ENCODE measurements at regions not wholly inside any gene's neighbourhood (a gene's known extent, or its start where the extent isn't known, plus 50 kb on each side); places are given as distances from the start of the nearest gene placed in this dataset.
"Not testable (repeated sequence)": the region's sequence is repeated elsewhere in the genome, so short reads cannot be mapped to it uniquely, and the experiment has no call there.

DNA sequence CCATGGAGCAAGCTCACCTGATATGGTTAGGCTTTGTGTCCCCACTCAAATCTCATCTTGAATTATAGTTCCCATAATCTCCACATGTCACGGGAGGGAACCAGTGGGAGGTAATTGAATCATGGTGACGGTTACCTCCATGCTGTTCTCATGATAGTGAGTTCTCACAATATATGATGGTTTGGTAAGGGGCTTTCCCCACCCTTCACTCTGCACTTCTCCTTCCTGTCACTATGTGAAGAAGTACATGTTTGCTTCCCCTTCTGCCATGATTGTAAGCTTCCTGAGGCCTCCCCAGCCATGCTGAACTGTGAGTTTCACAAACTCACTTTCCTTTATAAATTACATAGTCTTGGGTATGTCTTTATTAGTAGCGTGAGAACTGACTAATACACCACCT lies 435.7 kb upstream of the ID2 start:
- no peak for TF ChIP-seq CTCF (conservative IDR thresholded peaks at IDR 0.05; ENCODE audit: low read depth, low read length)
- no peak overlapping the region for H3K4me3 ChIP-seq (ENCODE audit: low read length)
- DNase-seq (ENCODE audit: low read depth) = no peak

DNA sequence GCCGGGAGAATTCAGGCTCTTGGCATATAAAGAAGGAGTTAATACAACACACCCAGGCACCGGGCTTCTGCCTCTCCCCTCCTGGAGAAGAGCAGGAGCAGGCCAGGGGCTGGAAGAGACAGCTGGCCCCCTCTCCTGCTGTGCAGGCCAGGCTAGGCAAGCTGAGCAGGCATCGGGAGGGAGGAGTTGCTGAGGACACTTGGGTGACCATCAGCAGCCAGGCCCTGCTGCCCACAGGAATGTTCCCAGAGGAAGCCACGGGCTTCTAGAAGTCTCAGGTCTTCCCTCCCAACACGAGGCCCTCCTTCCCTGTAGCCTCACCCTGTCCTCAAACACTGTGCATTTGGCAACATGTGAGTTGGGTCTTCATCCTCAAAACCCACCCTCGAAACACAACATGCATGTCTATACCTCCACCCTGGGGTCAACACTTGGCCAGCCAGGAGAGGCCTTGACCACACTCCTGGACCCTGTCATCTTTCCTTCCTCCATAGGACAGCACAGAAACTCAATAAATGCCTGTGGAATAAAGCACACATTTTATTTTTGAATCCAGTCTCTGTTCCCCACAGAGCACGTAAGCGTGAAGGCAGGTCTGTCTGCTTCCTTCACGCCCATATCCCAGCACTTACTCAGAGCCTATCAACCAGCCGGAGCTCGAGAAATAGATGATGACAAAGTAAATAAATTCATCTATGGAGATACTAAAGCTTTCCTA lies 433.8 kb upstream of the ID2 start:
- no peak overlapping the region for H3K4me3 ChIP-seq (ENCODE audit: low read length)
- DNase-seq (ENCODE audit: low read depth) = no peak
- no peak for TF ChIP-seq CTCF (conservative IDR thresholded peaks at IDR 0.05; ENCODE audit: low read depth, low read length)

DNA sequence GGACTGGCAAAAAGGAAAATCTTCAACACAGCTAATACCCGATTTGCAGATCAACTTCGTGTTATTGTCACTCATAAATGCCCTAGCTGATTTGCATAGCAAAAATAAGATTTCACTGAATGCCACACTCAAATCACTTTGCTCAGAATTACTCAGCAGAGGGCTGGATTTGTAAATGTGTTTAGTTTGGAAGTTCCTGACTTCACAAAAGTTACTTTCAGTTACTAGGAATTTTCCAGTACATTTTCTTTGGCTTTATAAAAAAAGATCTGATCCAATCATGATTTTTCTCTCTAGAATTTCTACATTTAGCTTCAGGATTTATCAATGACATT lies 433.3 kb upstream of the ID2 start:
- no peak for DNase-seq (ENCODE audit: low read depth)
- no peak overlapping the region for H3K4me3 ChIP-seq (ENCODE audit: low read length)
- no peak for TF ChIP-seq CTCF (conservative IDR thresholded peaks at IDR 0.05; ENCODE audit: low read depth, low read length)

- H3K4me3 ChIP-seq (ENCODE audit: low read length) = no peak overlapping the region
- TF ChIP-seq CTCF (conservative IDR thresholded peaks at IDR 0.05; ENCODE audit: low read depth, low read length) = no peak
- DNase-seq (ENCODE audit: low read depth) = no peak
Observed at GRCh38 chr2:8249141-8249540, 432.7 kb upstream of the ID2 start.

- no peak for TF ChIP-seq CTCF (conservative IDR thresholded peaks at IDR 0.05; ENCODE audit: low read depth, low read length)
- no peak for DNase-seq (ENCODE audit: low read depth)
- no peak overlapping the region for H3K4me3 ChIP-seq (ENCODE audit: low read length)
Observed at GRCh38 chr2:8249769-8250168, 432.1 kb upstream of the ID2 start.

GRCh38 chr2:8250290-8250689 lies 431.6 kb upstream of the ID2 start:
- not testable (repeated sequence) for DNase-seq (ENCODE audit: low read depth)

GRCh38 chr2:8251291-8251690 lies 430.6 kb upstream of the ID2 start:
- no peak overlapping the region for H3K4me3 ChIP-seq (ENCODE audit: low read length)
- DNase-seq (ENCODE audit: low read depth) = no peak
- no peak for TF ChIP-seq CTCF (conservative IDR thresholded peaks at IDR 0.05; ENCODE audit: low read depth, low read length)

More at GRCh38 chr2:8250290-8250689, 431.6 kb upstream of the ID2 start:
- H3K4me3 ChIP-seq (ENCODE audit: low read length) = not testable (repeated sequence)

All from retinal pigment epithelial cell (primary cell).